HEK293 (cell line): ENCODE measurements at regions not wholly inside any gene's neighbourhood (a gene's known extent, or its start where the extent isn't known, plus 50 kb on each side); places are given as distances from the start of the nearest gene placed in this dataset.

Source experiments
- CTCF ChIA-PET: fragments of 350-600 bp; formaldehyde crosslinking; extraction: SDS; loops from one replicate; lab custom pipeline; 2021; ENCODE audit warnings: antibody characterized with exemption; lab: Yijun Ruan, JAX
- POLR2A ChIA-PET: fragments of 300-600 bp; formaldehyde crosslinking; extraction: SDS; loops from one replicate; lab custom pipeline; 2020; ENCODE audit warnings: antibody characterized with exemption, inconsistent platforms; lab: Yijun Ruan, JAX
- H3K27ac ChIP-seq: fragments of 200-500 bp; sonication (Bioruptor generic); 2 replicates; pipeline ENCODE4 v1.5.1; 2014; ENCODE audit warnings: low read depth, low read length, control low read depth, inconsistent platforms; ENCODE audit errors: extremely low read depth
- H3K36me3 ChIP-seq, 2 experiments: fragments of 200-500 bp in 1 of 2; sonication (Bioruptor generic) in 1 of 2; 1 replicate in 1 of 2; 2 replicates in 1 of 2; pipeline ENCODE4 v1.5.1; 2014 to 2017; ENCODE audit warnings: inconsistent platforms in 2 of 2, low read length in 2 of 2; ENCODE audit not compliant: control insufficient read depth in 2 of 2, insufficient read depth in 1 of 2
- H3K4me1 ChIP-seq: fragments of 200-500 bp; sonication (Bioruptor generic); 2 replicates; pipeline ENCODE4 v1.5.1; 2014; ENCODE audit warnings: mild to moderate bottlenecking, low read length, inconsistent platforms; ENCODE audit not compliant: control insufficient read depth, insufficient read depth
- H3K4me3 ChIP-seq: 2 replicates; pipeline ENCODE4 v1.5.1; 2011; ENCODE audit warnings: low read depth, mild to moderate bottlenecking, control low read depth, low read length, moderate library complexity
- H3K9me3 ChIP-seq: fragments of 200-500 bp; sonication (Bioruptor generic); 2 replicates; pipeline ENCODE4 v1.5.1; 2014; ENCODE audit warnings: low read depth, low read length, inconsistent platforms; ENCODE audit not compliant: control insufficient read depth, insufficient read depth
- FEZF1 ChIP-seq: fragments of 450-650 bp; formaldehyde crosslinking; IDR thresholded peaks from 2 replicates; pipeline ENCODE4 v1.5.1; 2016; ENCODE audit warnings: missing biosample characterization, missing genetic modification characterization
- KLF8 ChIP-seq: fragments of 450-650 bp; formaldehyde crosslinking; IDR thresholded peaks from 2 replicates; pipeline ENCODE4 v1.5.1; 2016; ENCODE audit warnings: missing biosample characterization, missing genetic modification characterization
- PBX3 ChIP-seq: sonication (generic); formaldehyde crosslinking; IDR thresholded peaks from 2 replicates; pipeline ENCODE4 v1.8.1; 2022; ENCODE audit warnings: mild to moderate bottlenecking, moderate library complexity, missing genetic modification reagents
- REPIN1 ChIP-seq: fragments of 450-650 bp; formaldehyde crosslinking; IDR thresholded peaks from 2 replicates; pipeline ENCODE4 v1.5.1; 2017; ENCODE audit warnings: missing biosample characterization, missing genetic modification characterization, low read depth
- REST ChIP-seq: fragments of 450-650 bp; formaldehyde crosslinking; IDR thresholded peaks from 2 replicates; pipeline ENCODE4 v1.5.1; 2016; ENCODE audit warnings: missing biosample characterization, missing genetic modification characterization
- SP3 ChIP-seq: fragments of 450-650 bp; formaldehyde crosslinking; IDR thresholded peaks from 2 replicates; pipeline ENCODE4 v1.5.1; 2016; ENCODE audit warnings: missing biosample characterization, missing genetic modification characterization
- ZBTB7A ChIP-seq: fragments of 450-650 bp; formaldehyde crosslinking; IDR thresholded peaks from 2 replicates; pipeline ENCODE4 v1.5.1; 2016; ENCODE audit warnings: low read depth, missing biosample characterization, missing genetic modification characterization
- ZIC2 ChIP-seq: fragments of 450-650 bp; formaldehyde crosslinking; IDR thresholded peaks from 2 replicates; pipeline ENCODE4 v1.5.1; 2016; ENCODE audit warnings: missing biosample characterization, missing genetic modification characterization
- ZNF10 ChIP-seq: fragments of 450-650 bp; formaldehyde crosslinking; IDR thresholded peaks from 2 replicates; pipeline ENCODE4 v1.5.1; 2017; ENCODE audit warnings: missing biosample characterization, missing genetic modification characterization
- ZNF155 ChIP-seq: fragments of 450-650 bp; formaldehyde crosslinking; IDR thresholded peaks from 2 replicates; pipeline ENCODE4 v1.5.1; 2016; ENCODE audit warnings: missing biosample characterization, missing genetic modification characterization
- ZNF184 ChIP-seq: fragments of 450-650 bp; IDR thresholded peaks from 2 replicates; pipeline ENCODE4 v1.5.1; 2018; ENCODE audit warnings: missing biosample characterization, mild to moderate bottlenecking, missing genetic modification characterization
- ZNF391 ChIP-seq: fragments of 450-650 bp; formaldehyde crosslinking; IDR thresholded peaks from 2 replicates; pipeline ENCODE4 v1.5.1; 2016; ENCODE audit warnings: low read depth, missing biosample characterization, missing genetic modification characterization, borderline replicate concordance
- ZNF488 ChIP-seq: fragments of 450-650 bp; formaldehyde crosslinking; IDR thresholded peaks from 2 replicates; pipeline ENCODE4 v1.5.1; 2016; ENCODE audit warnings: missing biosample characterization, missing genetic modification characterization
- ZNF555 ChIP-seq: fragments of 450-650 bp; formaldehyde crosslinking; conservative IDR thresholded peaks from 2 replicates; pipeline ENCODE4 v1.5.1; 2017; ENCODE audit warnings: missing biosample characterization, mild to moderate bottlenecking, missing genetic modification characterization, inconsistent platforms
- ZNF654 ChIP-seq: fragments of 450-650 bp; formaldehyde crosslinking; IDR thresholded peaks from 2 replicates; pipeline ENCODE4 v1.5.1; 2016; ENCODE audit warnings: low read depth, missing biosample characterization, missing genetic modification characterization
- ZNF704 ChIP-seq: fragments of 450-650 bp; formaldehyde crosslinking; IDR thresholded peaks from 2 replicates; pipeline ENCODE4 v1.5.1; 2016; ENCODE audit warnings: missing biosample characterization, missing genetic modification characterization
- ZXDB ChIP-seq: fragments of 450-650 bp; formaldehyde crosslinking; IDR thresholded peaks from 2 replicates; pipeline ENCODE4 v1.5.1; 2016; ENCODE audit warnings: missing biosample characterization, missing genetic modification characterization
- TF ChIP-seq, protein P1 (sequence below): fragments of 450-650 bp; formaldehyde crosslinking; IDR thresholded peaks from 2 replicates; pipeline ENCODE4 v1.5.1; 2016; ENCODE audit warnings: missing biosample characterization, missing genetic modification characterization, borderline replicate concordance

DNA sequence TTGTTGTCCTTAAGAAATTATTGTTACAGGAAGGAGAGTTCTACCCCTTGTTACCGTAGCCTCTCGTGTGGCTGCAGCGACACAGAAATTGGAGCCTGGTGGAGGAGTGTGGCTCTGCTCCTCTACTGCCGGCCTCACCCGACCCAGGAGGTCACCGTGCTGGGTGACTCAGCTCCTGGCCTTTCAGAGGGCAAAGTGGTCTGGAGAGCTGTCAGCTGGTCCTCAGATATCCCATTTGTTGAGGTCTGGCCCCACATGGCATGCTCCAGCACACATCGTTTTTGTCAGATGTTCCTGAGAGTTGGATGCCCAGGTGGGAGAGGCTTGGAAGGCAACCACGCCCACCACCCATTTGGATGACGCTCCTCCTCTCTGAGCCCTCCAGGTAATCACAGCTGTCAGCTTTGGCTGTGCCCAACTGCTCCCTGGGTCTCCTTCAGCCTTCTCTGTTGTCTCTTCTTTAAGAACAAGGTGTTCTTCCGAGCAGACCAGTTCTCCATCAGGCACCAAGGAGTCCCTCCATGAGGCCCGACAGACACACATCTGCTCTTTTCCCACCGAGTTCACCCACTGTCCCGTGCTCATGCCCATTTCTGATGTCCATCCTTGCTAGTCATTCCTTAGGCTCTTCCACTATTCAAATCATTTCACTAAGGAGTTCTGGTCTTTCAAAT lies 80.3 kb downstream of the RAMP3 start:
- Histone ChIP-seq H3K36me3 (no peaks in the 10 kb centered on the region), H3K27ac (no peak overlapping the region), H3K9me3 (no peaks in the 10 kb centered on the region), H3K4me3 (no peak overlapping the region), H3K4me1 (no peaks in the 10 kb centered on the region)
- TF ChIP-seq ZBTB7A (tag by site-specific recombination) (no peak), ZXDB (tag by site-specific recombination) (no peak), ZNF391 (tag by site-specific recombination) (no peak), KLF8 (tag by site-specific recombination) (no peak), PBX3 (CRISPR knock-in tag) (no peak)
- CTCF ChIA-PET, result interaction anchor here (0.7 to 0.9 kb wide), 2 partner anchors 22 to 35 kb away, joined by 3 read pairs; no protein-coding TSS in a partner anchor
- POLR2A ChIA-PET, result no interaction called here

GRCh38 chr7:45238806-45239205 lies 81.2 kb downstream of the RAMP3 start:
- H3K27ac ChIP-seq, result no peak overlapping the region
- CTCF ChIA-PET, result no interaction called here

More at GRCh38 chr7:45238806-45239205, 81.2 kb downstream of the RAMP3 start:
- Histone ChIP-seq H3K4me3 (no peak overlapping the region), H3K36me3 (no peaks in the 10 kb centered on the region), H3K9me3 (no peaks in the 10 kb centered on the region), H3K4me1 (no peaks in the 10 kb centered on the region)
- no peak for TF ChIP-seq REPIN1 (tag by site-specific recombination)
- TF ChIP-seq FEZF1, result no peak
- no peak for TF ChIP-seq ZNF654
- TF ChIP-seq ZNF155, result no peak
- TF ChIP-seq ZNF184, result no peak
- TF ChIP-seq SP3 (tag by site-specific recombination), result no peak
- TF ChIP-seq, protein P1, sequence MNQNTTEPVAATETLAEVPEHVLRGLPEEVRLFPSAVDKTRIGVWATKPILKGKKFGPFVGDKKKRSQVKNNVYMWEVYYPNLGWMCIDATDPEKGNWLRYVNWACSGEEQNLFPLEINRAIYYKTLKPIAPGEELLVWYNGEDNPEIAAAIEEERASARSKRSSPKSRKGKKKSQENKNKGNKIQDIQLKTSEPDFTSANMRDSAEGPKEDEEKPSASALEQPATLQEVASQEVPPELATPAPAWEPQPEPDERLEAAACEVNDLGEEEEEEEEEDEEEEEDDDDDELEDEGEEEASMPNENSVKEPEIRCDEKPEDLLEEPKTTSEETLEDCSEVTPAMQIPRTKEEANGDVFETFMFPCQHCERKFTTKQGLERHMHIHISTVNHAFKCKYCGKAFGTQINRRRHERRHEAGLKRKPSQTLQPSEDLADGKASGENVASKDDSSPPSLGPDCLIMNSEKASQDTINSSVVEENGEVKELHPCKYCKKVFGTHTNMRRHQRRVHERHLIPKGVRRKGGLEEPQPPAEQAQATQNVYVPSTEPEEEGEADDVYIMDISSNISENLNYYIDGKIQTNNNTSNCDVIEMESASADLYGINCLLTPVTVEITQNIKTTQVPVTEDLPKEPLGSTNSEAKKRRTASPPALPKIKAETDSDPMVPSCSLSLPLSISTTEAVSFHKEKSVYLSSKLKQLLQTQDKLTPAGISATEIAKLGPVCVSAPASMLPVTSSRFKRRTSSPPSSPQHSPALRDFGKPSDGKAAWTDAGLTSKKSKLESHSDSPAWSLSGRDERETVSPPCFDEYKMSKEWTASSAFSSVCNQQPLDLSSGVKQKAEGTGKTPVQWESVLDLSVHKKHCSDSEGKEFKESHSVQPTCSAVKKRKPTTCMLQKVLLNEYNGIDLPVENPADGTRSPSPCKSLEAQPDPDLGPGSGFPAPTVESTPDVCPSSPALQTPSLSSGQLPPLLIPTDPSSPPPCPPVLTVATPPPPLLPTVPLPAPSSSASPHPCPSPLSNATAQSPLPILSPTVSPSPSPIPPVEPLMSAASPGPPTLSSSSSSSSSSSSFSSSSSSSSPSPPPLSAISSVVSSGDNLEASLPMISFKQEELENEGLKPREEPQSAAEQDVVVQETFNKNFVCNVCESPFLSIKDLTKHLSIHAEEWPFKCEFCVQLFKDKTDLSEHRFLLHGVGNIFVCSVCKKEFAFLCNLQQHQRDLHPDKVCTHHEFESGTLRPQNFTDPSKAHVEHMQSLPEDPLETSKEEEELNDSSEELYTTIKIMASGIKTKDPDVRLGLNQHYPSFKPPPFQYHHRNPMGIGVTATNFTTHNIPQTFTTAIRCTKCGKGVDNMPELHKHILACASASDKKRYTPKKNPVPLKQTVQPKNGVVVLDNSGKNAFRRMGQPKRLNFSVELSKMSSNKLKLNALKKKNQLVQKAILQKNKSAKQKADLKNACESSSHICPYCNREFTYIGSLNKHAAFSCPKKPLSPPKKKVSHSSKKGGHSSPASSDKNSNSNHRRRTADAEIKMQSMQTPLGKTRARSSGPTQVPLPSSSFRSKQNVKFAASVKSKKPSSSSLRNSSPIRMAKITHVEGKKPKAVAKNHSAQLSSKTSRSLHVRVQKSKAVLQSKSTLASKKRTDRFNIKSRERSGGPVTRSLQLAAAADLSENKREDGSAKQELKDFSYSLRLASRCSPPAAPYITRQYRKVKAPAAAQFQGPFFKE, result no peak
- TF ChIP-seq ZNF10 (tag by site-specific recombination), result no peak
- TF ChIP-seq ZIC2, result no peak
- no peak for TF ChIP-seq ZNF488
- TF ChIP-seq ZNF555 (tag by site-specific recombination), result no peak
- TF ChIP-seq REST (tag by site-specific recombination), result no peak
- no peak for TF ChIP-seq ZNF704 (tag by site-specific recombination)
- POLR2A ChIA-PET, result no interaction called here
